Neural cell (in vitro differentiated cells): ENCODE measurements at regions not wholly inside any gene's neighbourhood (a gene's known extent, or its start where the extent isn't known, plus 50 kb on each side); places are given as distances from the start of the nearest gene placed in this dataset.

Experiments used
- CTCF ChIP-seq: fragments of 450-650 bp; IDR thresholded peaks from 2 replicates; pipeline ENCODE4 v1.5.1; 2014; ENCODE audit warnings: antibody characterized with exemption, mild to moderate bottlenecking, moderate library complexity; ENCODE audit not compliant: poor library complexity, severe bottlenecking
- EZH2 ChIP-seq: fragments of 200-600, 300-800 bp; shearing (Covaris generic), sonication (generic); IDR thresholded peaks from 2 replicates; pipeline ENCODE4 v1.6.1; 2014; ENCODE audit warnings: antibody characterized with exemption, low read length, borderline replicate concordance, mild to moderate bottlenecking; ENCODE audit not compliant: insufficient read depth, poor library complexity, severe bottlenecking
- POLR2AphosphoS5 ChIP-seq: IDR thresholded peaks from 2 replicates; pipeline ENCODE4 v1.6.1; 2012
- TAF1 ChIP-seq: IDR thresholded peaks from 2 replicates; pipeline ENCODE4 v1.6.1; 2012; ENCODE audit warnings: low read depth

- TF ChIP-seq POLR2AphosphoS5 (no peak), CTCF (no peak), EZH2 (no peak), TAF1 (no peak)
Measured at GRCh38 chr15:96186105-96186504, 144.4 kb upstream of the NR2F2 start.
